OCI-LY7 (cell line): ENCODE measurements at regions not wholly inside any gene's neighbourhood (a gene's known extent, or its start where the extent isn't known, plus 50 kb on each side); places are given as distances from the start of the nearest gene placed in this dataset.

ENCODE experiments used
- BruUV-seq: library from RNA; stranded (reverse); fragments of 400-500 nt; replicated peaks from 2 replicates; lab custom pipeline; 2021; lab: Mats Ljungman, UMichigan
- CTCF ChIA-PET: fragments of 300-600 bp; sonication (Branson Sonifier 250); formaldehyde crosslinking; loops from one replicate; lab custom pipeline; 2022; ENCODE audit warnings: antibody characterized with exemption; ENCODE audit not compliant: unreplicated experiment; lab: Charles Lee
- POLR2A ChIA-PET: fragments of 300-600 bp; sonication (Branson Sonifier 250); formaldehyde crosslinking; loops from one replicate; lab custom pipeline; 2022; ENCODE audit warnings: antibody characterized with exemption; lab: Charles Lee
- DNase-seq: peaks from one replicate; pipeline ENCODE4 v3.0.0-alpha.2; 2015; ENCODE audit warnings: low spot score
- H2AFZ ChIP-seq: fragments of 200-600 bp; sonication (generic), shearing (Covaris generic); 2 replicates; pipeline ENCODE4 v1.6.1; 2014; ENCODE audit warnings: mild to moderate bottlenecking, antibody characterized with exemption, low read length, moderate library complexity
- H3K27ac ChIP-seq: fragments of 200-600 bp; sonication (generic); 2 replicates; pipeline ENCODE4 v1.5.1; 2014; ENCODE audit warnings: mixed run types, low read depth, mild to moderate bottlenecking, moderate library complexity, low read length, inconsistent platforms; ENCODE audit not compliant: poor library complexity, severe bottlenecking
- H3K36me3 ChIP-seq: fragments of 200-600 bp; sonication (generic); 2 replicates; pipeline ENCODE4 v1.6.1; 2014; ENCODE audit warnings: mild to moderate bottlenecking, antibody characterized with exemption, low read length, moderate library complexity, mixed read lengths; ENCODE audit not compliant: insufficient read depth
- H3K4me1 ChIP-seq: fragments of 200-600 bp; sonication (generic); 2 replicates; pipeline ENCODE4 v1.5.1; 2014; ENCODE audit warnings: mild to moderate bottlenecking, low read length; ENCODE audit not compliant: insufficient read depth, poor library complexity, severe bottlenecking
- H3K4me2 ChIP-seq: fragments of 200-600 bp; sonication (generic); 2 replicates; pipeline ENCODE4 v1.6.1; 2014; ENCODE audit warnings: mild to moderate bottlenecking, low read length
- H3K4me3 ChIP-seq: fragments of 200-600 bp; sonication (generic); 2 replicates; pipeline ENCODE4 v1.5.1; 2014; ENCODE audit warnings: mild to moderate bottlenecking, low read depth, low read length; ENCODE audit not compliant: poor library complexity, severe bottlenecking
- H3K79me2 ChIP-seq: fragments of 200-600 bp; sonication (generic); 2 replicates; pipeline ENCODE4 v1.6.1; 2016; ENCODE audit warnings: low read depth, mild to moderate bottlenecking, low read length, moderate library complexity, mixed read lengths; ENCODE audit not compliant: insufficient read depth
- H3K9me2 ChIP-seq: fragments of 200-600 bp; sonication (generic); 2 replicates; pipeline ENCODE4 v1.6.1; 2016; ENCODE audit warnings: mild to moderate bottlenecking, low read length, mixed read lengths; ENCODE audit not compliant: insufficient read depth
- H3K9me3 ChIP-seq: fragments of 200-600 bp; sonication (generic); 2 replicates; pipeline ENCODE4 v1.6.1; 2014; ENCODE audit warnings: mild to moderate bottlenecking, mixed run types, low read length, mixed read lengths
- H4K20me1 ChIP-seq: fragments of 200-600 bp; sonication (generic); 2 replicates; pipeline ENCODE4 v1.6.1; 2014; ENCODE audit warnings: mild to moderate bottlenecking, antibody characterized with exemption, low read length, moderate library complexity, mixed read lengths; ENCODE audit not compliant: insufficient read depth
- CTCF ChIP-seq: fragments of 200-600 bp; sonication (generic); conservative IDR thresholded peaks from 2 replicates; pipeline ENCODE4 v1.5.1; 2014; ENCODE audit warnings: mild to moderate bottlenecking, antibody characterized with exemption, low read length, moderate library complexity, mixed read lengths
- EZH2phosphoT487 ChIP-seq: fragments of 200-600 bp; sonication (generic); IDR thresholded peaks from 2 replicates; pipeline ENCODE4 v1.6.1; 2018; ENCODE audit warnings: low read depth, borderline replicate concordance, mild to moderate bottlenecking, mixed run types, antibody characterized with exemption, low read length, moderate library complexity, mixed read lengths
- intact Hi-C: fragments of 100-400 bp; cut with micrococcal nuclease; formaldehyde crosslinking; loops from one replicate; pipeline ENCODE4 v1.10.0; 2022; ENCODE audit not compliant: unreplicated experiment

DNA sequence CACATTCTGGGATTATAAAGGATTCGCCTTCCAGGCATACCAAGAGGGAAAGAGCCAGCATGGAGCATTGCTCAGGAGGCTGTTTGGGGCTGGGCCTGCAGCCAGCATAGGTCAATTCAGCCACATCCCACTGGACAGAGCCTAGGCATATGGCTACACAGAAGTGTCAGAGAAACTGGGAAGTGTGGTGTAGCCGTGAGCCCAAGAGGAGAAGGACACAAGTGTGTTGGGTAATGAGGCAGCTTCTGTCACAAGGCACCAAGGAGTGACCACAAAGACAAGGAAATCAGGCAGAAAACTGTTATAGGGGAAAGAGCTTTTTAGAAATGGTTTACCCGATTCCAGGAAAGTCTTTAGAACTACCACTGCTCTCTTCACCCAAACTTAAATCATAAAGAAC is 178.6 kb upstream of the TBL1X start:
- Histone ChIP-seq H3K27ac (no peak overlapping the region), H3K9me3 (no peaks in the 10 kb centered on the region), H3K9me2 (no peaks in the 10 kb centered on the region), H3K79me2 (no peaks in the 10 kb centered on the region), H3K4me1 (no peaks in the 10 kb centered on the region), H3K4me2 (no peak overlapping the region), H2AFZ (no peak overlapping the region), H3K36me3 (no peaks in the 10 kb centered on the region), H3K4me3 (no peak overlapping the region), H4K20me1 (no peaks in the 10 kb centered on the region)
- DNase-seq: no peak
- ChIA-PET CTCF (no interaction called here), POLR2A (no interaction called here)
- intact Hi-C loops: no loop called here
- no TSS peak for BruUV-seq
- no peak for TF ChIP-seq EZH2phosphoT487
- no peak for TF ChIP-seq CTCF

GRCh38 chrX:9291629-9292028 is 173.2 kb upstream of the TBL1X start:
- intact Hi-C loops: no loop called here
- Histone ChIP-seq H3K79me2 (no peaks in the 10 kb centered on the region), H3K27ac (no peak overlapping the region), H3K4me1 (no peaks in the 10 kb centered on the region), H3K9me3 (no peaks in the 10 kb centered on the region), H3K36me3 (no peaks in the 10 kb centered on the region), H3K4me3 (no peak overlapping the region), H3K9me2 (no peaks in the 10 kb centered on the region), H4K20me1 (no peaks in the 10 kb centered on the region), H3K4me2 (no peak overlapping the region), H2AFZ (no peak overlapping the region)
- BruUV-seq: no TSS peak
- CTCF ChIA-PET: no interaction called here
- POLR2A ChIA-PET: no interaction called here
- TF ChIP-seq CTCF (no peak), EZH2phosphoT487 (no peak)
- no peak for DNase-seq

DNA sequence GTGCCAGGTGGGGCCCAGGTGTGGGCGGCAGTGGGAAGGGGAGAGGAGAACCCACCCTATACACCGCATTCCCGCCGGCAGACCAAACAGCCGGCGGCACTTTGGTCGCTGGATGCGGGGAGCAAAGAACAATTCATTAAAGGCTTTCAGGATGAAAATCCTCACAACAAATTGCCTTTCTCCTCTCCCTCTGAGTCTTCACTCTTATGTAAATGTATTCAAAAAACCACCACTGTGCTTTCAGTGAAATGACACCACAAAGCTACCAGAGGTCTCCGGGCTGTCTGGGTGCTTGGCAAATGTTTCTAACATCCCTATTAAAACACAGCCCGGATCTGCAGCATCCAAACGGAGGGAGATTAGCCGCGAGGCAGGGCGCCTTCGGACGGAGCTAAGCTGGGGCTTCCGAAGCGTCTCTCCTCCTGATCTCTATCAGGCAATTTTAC is 171.8 kb upstream of the TBL1X start:
- no peaks in the 10 kb centered on the region for H3K9me2 ChIP-seq
- no peaks in the 10 kb centered on the region for H3K36me3 ChIP-seq
- intact Hi-C loops: no loop called here
- no TSS peak for BruUV-seq
- H3K4me1 ChIP-seq: no peaks in the 10 kb centered on the region
- H3K79me2 ChIP-seq: no peaks in the 10 kb centered on the region
- no peaks in the 10 kb centered on the region for H4K20me1 ChIP-seq
- POLR2A ChIA-PET: interaction anchor here (0.6 kb wide), 1 partner anchor 20 kb away, joined by 3 read pairs; no protein-coding TSS in a partner anchor
- CTCF ChIA-PET: no interaction called here
- no peak overlapping the region for H3K4me3 ChIP-seq
- TF ChIP-seq CTCF (no peak), EZH2phosphoT487 (no peak)
- H3K4me2 ChIP-seq: no peak overlapping the region
- no peak overlapping the region for H3K27ac ChIP-seq
- DNase-seq: no peak
- no peaks in the 10 kb centered on the region for H3K9me3 ChIP-seq
- H2AFZ ChIP-seq: no peak overlapping the region
